Urinary bladder (tissue), 3 donors: ENCODE measurements at regions not wholly inside any gene's neighbourhood (a gene's known extent, or its start where the extent isn't known, plus 50 kb on each side); places are given as distances from the start of the nearest gene placed in this dataset.

Experiments
- DNase-seq: peaks from one replicate; pipeline ENCODE4 v3.0.0-alpha.2; 2015; ENCODE audit errors: extremely low spot score
- H3K27ac ChIP-seq: one replicate; pipeline ENCODE4 v1.5.1; 2013; ENCODE audit warnings: low read depth, mild to moderate bottlenecking, moderate library complexity
- H3K36me3 ChIP-seq: one replicate; pipeline ENCODE4 v1.6.1; 2013; ENCODE audit warnings: mild to moderate bottlenecking, moderate library complexity; ENCODE audit not compliant: insufficient read depth
- H3K4me1 ChIP-seq: one replicate; pipeline ENCODE4 v1.6.1; 2013; ENCODE audit warnings: mild to moderate bottlenecking, moderate library complexity; ENCODE audit not compliant: insufficient read depth
- H3K4me3 ChIP-seq: one replicate; pipeline ENCODE4 v1.5.1; 2013; ENCODE audit warnings: low read depth, low read length
- WGBS: extraction: QIAGEN DNeasy Blood & Tissue Kit; methylation state at CpG from one replicate; pipeline ENCODE4 v1.1.7; 2013; 5-methylcytosine and 5-hydroxymethylcytosine counted together
- donor health status: healthy with polysubstance abuse.
- donor health status: healthy.

DNA sequence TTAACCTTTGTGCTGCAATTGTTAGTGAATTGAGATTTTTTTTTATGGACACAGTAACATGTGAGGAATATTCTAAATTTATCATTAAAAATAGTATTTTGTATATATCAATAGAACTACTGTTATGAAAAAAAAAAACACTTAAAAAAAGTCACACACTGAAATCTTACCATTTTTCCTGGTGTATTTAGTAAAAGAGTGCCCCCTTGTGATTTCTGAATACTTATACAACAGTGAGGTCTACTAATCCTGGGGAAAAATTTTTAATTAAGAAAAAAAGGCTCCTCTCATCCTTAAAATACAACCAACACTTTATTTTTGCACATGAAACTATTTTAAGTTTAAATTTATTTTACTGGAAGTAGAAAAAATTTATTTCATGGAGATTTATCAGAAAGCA lies 56.4 kb upstream of the SPOCK3 start:
- H3K4me1 ChIP-seq, result no peaks in the 10 kb centered on the region
- no peak for DNase-seq
- H3K36me3 ChIP-seq, result no peaks in the 10 kb centered on the region
- H3K27ac ChIP-seq, result no peak overlapping the region
- H3K4me3 ChIP-seq, result no peak overlapping the region

DNA sequence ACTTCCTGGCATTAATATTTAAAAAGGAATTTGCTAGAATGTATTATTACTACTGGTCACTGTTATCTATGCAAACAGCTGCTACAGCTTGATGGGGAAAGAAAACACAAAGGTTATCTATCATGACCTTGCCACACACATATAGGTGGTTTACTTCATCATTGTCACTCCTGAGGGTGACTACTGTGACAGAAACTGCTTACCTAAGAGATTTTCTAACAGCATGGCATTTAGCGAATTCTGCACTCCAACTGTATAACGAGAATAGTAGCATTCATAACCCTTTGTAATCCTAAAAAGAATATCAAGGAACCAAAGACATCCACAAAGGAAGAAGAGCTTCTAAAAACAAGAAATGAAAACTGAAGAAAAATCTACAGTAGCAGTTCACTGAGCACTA lies 74.6 kb upstream of the SPOCK3 start:
- Histone ChIP-seq H3K27ac (no peak overlapping the region), H3K4me1 (no peaks in the 10 kb centered on the region), H3K4me3 (no peak overlapping the region), H3K36me3 (peaks cover 2% of the 10 kb centered on the region)
- DNase-seq, result no peak
- 66% methylated on average over 2 of the region's 2 CpGs for WGBS

DNA sequence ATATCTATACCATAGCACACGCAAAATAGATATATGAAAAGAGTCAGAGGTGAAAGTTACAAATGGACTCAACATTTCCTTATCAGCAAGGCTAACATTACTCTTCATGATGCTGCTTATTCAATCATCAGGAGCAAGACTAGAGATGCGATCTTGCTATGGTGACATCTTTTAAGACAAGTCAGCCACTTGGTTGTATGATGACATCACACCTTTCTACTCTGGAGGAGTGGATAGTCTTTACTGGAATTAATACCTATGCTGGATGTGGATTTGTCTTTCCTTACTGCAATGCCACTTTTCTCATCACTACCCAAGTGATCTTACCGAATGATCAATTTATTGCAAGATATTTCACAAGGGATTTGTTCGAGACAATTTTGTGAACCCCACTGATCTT lies 87.0 kb upstream of the SPOCK3 start:
- WGBS, result 92% methylated on average over 4 of the region's 4 CpGs
- Histone ChIP-seq H3K4me3 (no peak overlapping the region), H3K27ac (no peak overlapping the region), H3K36me3 (no peaks in the 10 kb centered on the region), H3K4me1 (no peaks in the 10 kb centered on the region)
- no peak for DNase-seq

DNA sequence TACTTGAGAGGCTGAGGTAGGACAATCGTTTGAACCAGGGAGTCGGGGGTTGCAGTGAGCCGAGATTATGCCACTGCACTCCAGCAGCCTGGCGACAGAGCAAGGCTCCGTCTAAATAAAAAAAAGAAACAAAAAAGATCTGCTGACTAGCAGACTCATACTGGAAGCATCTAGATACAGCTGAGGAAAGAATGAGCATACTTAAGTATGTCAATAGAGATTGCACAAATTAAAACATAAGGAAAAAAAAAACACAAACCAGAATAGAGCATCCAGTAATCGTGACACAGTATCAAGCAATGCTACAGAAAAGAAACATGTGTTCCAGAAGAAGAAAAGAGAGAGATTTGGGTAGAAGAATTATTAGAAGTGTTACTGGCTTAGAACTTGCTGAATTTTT lies 105.5 kb upstream of the SPOCK3 start:
- no peak for DNase-seq

GRCh38 chr4:167359711-167360110 lies 125.4 kb upstream of the SPOCK3 start:
- 65% methylated on average over 3 of the region's 3 CpGs for WGBS
- H3K4me1 ChIP-seq, result no peaks in the 10 kb centered on the region
- H3K36me3 ChIP-seq, result no peaks in the 10 kb centered on the region

More for the DNA sequence above, 105.5 kb upstream of the SPOCK3 start:
- 72% methylated on average over 6 of the region's 6 CpGs for WGBS
- Histone ChIP-seq H3K4me3 (no peak overlapping the region), H3K36me3 (no peaks in the 10 kb centered on the region), H3K4me1 (no peaks in the 10 kb centered on the region), H3K27ac (no peak overlapping the region)

GRCh38 chr4:167379076-167379835 lies 145.0 kb upstream of the SPOCK3 start:
- no peak for DNase-seq
- no peak overlapping the region for H3K27ac ChIP-seq
- no peak overlapping the region for H3K4me3 ChIP-seq
- no peaks in the 10 kb centered on the region for H3K36me3 ChIP-seq
- no peaks in the 10 kb centered on the region for H3K4me1 ChIP-seq
- 14% methylated on average over 4 of the region's 4 CpGs for WGBS

More at GRCh38 chr4:167359711-167360110, 125.4 kb upstream of the SPOCK3 start:
- Histone ChIP-seq H3K4me3 (no peak overlapping the region), H3K27ac (no peak overlapping the region)
- no peak for DNase-seq

DNA sequence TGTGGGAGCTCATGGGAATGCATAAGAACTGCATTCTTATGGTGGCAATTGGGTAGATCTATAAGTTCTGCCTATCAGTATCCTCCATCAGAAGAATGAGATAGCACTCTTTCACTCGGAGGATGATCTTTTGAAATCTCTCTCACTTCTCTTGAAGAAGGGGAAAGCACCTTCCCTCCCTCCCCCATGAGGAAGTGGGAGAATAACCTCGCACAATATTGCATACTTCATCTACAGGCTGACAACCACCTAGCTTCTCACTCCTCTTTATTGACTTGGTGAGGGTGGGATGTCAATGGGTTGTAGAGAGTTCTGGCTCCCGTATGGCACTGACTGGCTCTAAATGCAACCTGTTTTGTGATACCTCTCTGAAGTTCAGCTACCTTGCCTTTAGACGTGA lies 146.7 kb upstream of the SPOCK3 start:
- DNase-seq, result no peak
- no peak overlapping the region for H3K4me3 ChIP-seq
- no peak overlapping the region for H3K27ac ChIP-seq
- H3K36me3 ChIP-seq, result no peaks in the 10 kb centered on the region
- H3K4me1 ChIP-seq, result no peaks in the 10 kb centered on the region
- 78% methylated on average over 4 of the region's 4 CpGs for WGBS

GRCh38 chr4:167383291-167383690 lies 149.0 kb upstream of the SPOCK3 start:
- no peak for DNase-seq
- H3K36me3 ChIP-seq, result no peaks in the 10 kb centered on the region
- 61% methylated on average over 2 of the region's 2 CpGs for whole genome bisulfite sequencing
- no peaks in the 10 kb centered on the region for H3K4me1 ChIP-seq
- H3K4me3 ChIP-seq, result no peak overlapping the region
- no peak overlapping the region for H3K27ac ChIP-seq

- no peak overlapping the region for H3K4me3 ChIP-seq
- no peak for DNase-seq
- H3K4me1 ChIP-seq, result no peaks in the 10 kb centered on the region
- no peaks in the 10 kb centered on the region for H3K36me3 ChIP-seq
- 28% methylated on average over 3 of the region's 3 CpGs for WGBS
- no peak overlapping the region for H3K27ac ChIP-seq
These were observed 163.3 kb upstream of the SPOCK3 start for GRCh38 chr4:167397586-167397985.

GRCh38 chr4:167399201-167399600 lies 164.9 kb upstream of the SPOCK3 start:
- H3K36me3 ChIP-seq, result no peaks in the 10 kb centered on the region
- no peak for DNase-seq
- no peak overlapping the region for H3K27ac ChIP-seq
- 86% methylated on average over 1 of the region's 1 CpG for WGBS
- H3K4me1 ChIP-seq, result no peaks in the 10 kb centered on the region
- H3K4me3 ChIP-seq, result no peak overlapping the region

DNA sequence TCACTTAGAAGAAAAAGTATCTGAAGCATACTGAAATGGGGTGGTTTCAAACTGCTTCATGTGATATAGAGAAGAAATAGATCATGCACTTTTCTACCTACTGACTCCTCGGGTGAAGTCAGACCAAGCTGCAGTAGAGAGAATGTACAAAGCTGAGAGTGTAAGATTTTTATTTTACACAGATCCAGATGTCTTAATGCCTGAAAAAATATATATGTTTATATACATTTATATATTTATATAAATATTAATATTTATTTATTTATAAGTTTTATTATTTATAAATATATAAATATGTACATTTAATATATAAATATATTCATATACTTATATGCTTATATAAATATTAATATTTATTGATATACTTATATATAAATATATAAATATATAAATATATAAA lies 171.9 kb upstream of the SPOCK3 start:
- Histone ChIP-seq H3K4me3 (no peak overlapping the region), H3K4me1 (no peaks in the 10 kb centered on the region), H3K27ac (no peak overlapping the region), H3K36me3 (no peaks in the 10 kb centered on the region)
- 95% methylated on average over 1 of the region's 1 CpG for WGBS
- DNase-seq, result no peak

- Histone ChIP-seq H3K4me1 (no peaks in the 10 kb centered on the region), H3K36me3 (no peaks in the 10 kb centered on the region), H3K4me3 (no peak overlapping the region), H3K27ac (no peak overlapping the region)
- DNase-seq, result no peak
- 94% methylated on average over 4 of the region's 4 CpGs for WGBS
These were observed 181.2 kb upstream of the SPOCK3 start for GRCh38 chr4:167415461-167415860.

GRCh38 chr4:167419468-167420140 lies 185.3 kb upstream of the SPOCK3 start:
- 69% methylated on average over 3 of the region's 3 CpGs for whole genome bisulfite sequencing
- Histone ChIP-seq H3K4me3 (no peak overlapping the region), H3K4me1 (no peaks in the 10 kb centered on the region), H3K36me3 (no peaks in the 10 kb centered on the region), H3K27ac (no peak overlapping the region)
- no peak for DNase-seq

DNA sequence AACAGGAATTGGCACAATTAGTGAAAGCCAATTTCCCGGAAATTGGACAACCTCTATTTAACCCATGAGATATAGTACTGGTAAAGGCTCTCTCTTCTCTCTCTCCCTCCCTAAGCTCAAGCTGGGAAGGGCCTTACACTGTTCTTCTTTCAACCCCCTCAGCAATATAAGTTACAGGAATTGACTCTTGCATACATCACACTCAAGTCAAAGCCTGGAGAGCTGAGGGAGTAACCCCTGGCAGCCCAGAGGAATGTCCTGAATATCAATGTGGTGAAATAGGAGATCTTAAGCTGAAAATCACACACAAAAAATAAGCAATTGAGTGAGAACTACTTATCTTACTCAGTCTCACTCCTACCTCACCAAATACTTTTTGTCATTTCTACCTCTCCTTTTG lies 186.9 kb upstream of the SPOCK3 start:
- DNase-seq, result no peak
- Histone ChIP-seq H3K27ac (no peak overlapping the region), H3K4me3 (no peak overlapping the region), H3K36me3 (no peaks in the 10 kb centered on the region), H3K4me1 (no peaks in the 10 kb centered on the region)
- WGBS, result 34% methylated on average over 1 of the region's 1 CpG
